GM20431 (cell line): ENCODE measurements at regions not wholly inside any gene's neighbourhood (a gene's known extent, or its start where the extent isn't known, plus 50 kb on each side); places are given as distances from the start of the nearest gene placed in this dataset.

Experiments used
- in situ Hi-C: fragments of 300-500 bp; cut with MseI, MboI; formaldehyde crosslinking; loops from one replicate; pipeline ENCODE4 v1.15.0; 2020; ENCODE audit warnings: low sequenced_read_pairs; ENCODE audit not compliant: unreplicated experiment

- in situ Hi-C loops: no loop called here
Measured at GRCh38 chr4:104418286-104418685, 76.4 kb downstream of the CXXC4 start.

GRCh38 chr4:104417357-104417882 lies 77.3 kb downstream of the CXXC4 start:
- in situ Hi-C loops: no loop called here

GRCh38 chr4:104416725-104417356 lies 77.9 kb downstream of the CXXC4 start:
- in situ Hi-C loops: no loop called here

GRCh38 chr4:104413487-104413886 lies 81.2 kb downstream of the CXXC4 start:
- in situ Hi-C loops: no loop called here

- in situ Hi-C loops: no loop called here
Measured at GRCh38 chr4:104412344-104412743, 82.3 kb downstream of the CXXC4 start.

GRCh38 chr4:104411502-104411901 lies 83.2 kb downstream of the CXXC4 start:
- in situ Hi-C loops: no loop called here

- in situ Hi-C loops: no loop called here
Measured at GRCh38 chr4:104408878-104409277, 85.8 kb downstream of the CXXC4 start.

- in situ Hi-C loops: no loop called here
Measured at GRCh38 chr4:104404361-104404760, 90.3 kb downstream of the CXXC4 start.

- in situ Hi-C loops: no loop called here
Measured at GRCh38 chr4:104395168-104395614, 99.5 kb downstream of the CXXC4 start.

GRCh38 chr4:104394406-104395167 lies 100.1 kb downstream of the CXXC4 start:
- in situ Hi-C loops: no loop called here

- in situ Hi-C loops: no loop called here
Measured at GRCh38 chr4:104393655-104394324, 100.9 kb downstream of the CXXC4 start.

- in situ Hi-C loops: no loop called here
Measured at GRCh38 chr4:104385713-104386112, 109.0 kb downstream of the CXXC4 start.

GRCh38 chr4:104382961-104383360 lies 111.7 kb downstream of the CXXC4 start:
- in situ Hi-C loops: no loop called here

- in situ Hi-C loops: no loop called here
Measured at GRCh38 chr4:104381729-104382128, 113.0 kb downstream of the CXXC4 start.

- in situ Hi-C loops: no loop called here
Measured at GRCh38 chr4:104365618-104366017, 129.1 kb downstream of the CXXC4 start.

GRCh38 chr4:104353481-104353880 lies 141.2 kb downstream of the CXXC4 start:
- in situ Hi-C loops: no loop called here

GRCh38 chr4:104352211-104352610 lies 142.5 kb downstream of the CXXC4 start:
- in situ Hi-C loops: no loop called here

- in situ Hi-C loops: no loop called here
Measured at GRCh38 chr4:104351706-104352105, 143.0 kb downstream of the CXXC4 start.

GRCh38 chr4:104345598-104346242 lies 149.0 kb downstream of the CXXC4 start:
- in situ Hi-C loops: no loop called here

GRCh38 chr4:104344342-104344980 lies 150.2 kb downstream of the CXXC4 start:
- in situ Hi-C loops: no loop called here
